GM12878 (cell line): ENCODE measurements at regions not wholly inside any gene's neighbourhood (a gene's known extent, or its start where the extent isn't known, plus 50 kb on each side); places are given as distances from the start of the nearest gene placed in this dataset.

Source experiments
- ESRRA ChIP-seq: IDR thresholded peaks from 2 replicates; pipeline ENCODE4 v1.6.1; 2012; ENCODE audit warnings: mild to moderate bottlenecking, low read length, improper control_type of control experiment
- MYB ChIP-seq: fragments of 150-350 bp; IDR thresholded peaks from 2 replicates; pipeline ENCODE4 v1.6.1; 2014; ENCODE audit warnings: mild to moderate bottlenecking, low read depth, low read length, borderline replicate concordance
- NR2C2 ChIP-seq: IDR thresholded peaks from 2 replicates; pipeline ENCODE4 v1.6.1; 2011; ENCODE audit warnings: borderline replicate concordance, low read depth; ENCODE audit not compliant: control insufficient read depth, insufficient read length
- SMC3 ChIP-seq: IDR thresholded peaks from 2 replicates; pipeline ENCODE4 v1.6.1; 2011; ENCODE audit warnings: low read length, improper control_type of control experiment, borderline replicate concordance
- TF ChIP-seq, protein P1 (sequence below): IDR thresholded peaks from 2 replicates; pipeline ENCODE4 v1.6.1; 2011; ENCODE audit warnings: low read depth, mild to moderate bottlenecking, low read length, moderate library complexity, borderline replicate concordance; ENCODE audit errors: extremely low read depth
- TF ChIP-seq, protein P2 (sequence below): IDR thresholded peaks from 2 replicates; pipeline ENCODE4 v1.6.1; 2012; ENCODE audit warnings: low read depth, low read length, improper control_type of control experiment
- TF ChIP-seq, protein P3 (sequence below): fragments of 450-650 bp; IDR thresholded peaks from 2 replicates; pipeline ENCODE4 v1.6.1; 2017; ENCODE audit warnings: borderline replicate concordance
- TF ChIP-seq, protein P4 (sequence below): fragments of 450-650 bp; IDR thresholded peaks from 2 replicates; pipeline ENCODE4 v1.6.1; 2017; ENCODE audit warnings: mild to moderate bottlenecking, moderate library complexity
- TF ChIP-seq, protein P5 (sequence below): fragments of 450-650 bp; IDR thresholded peaks from 2 replicates; pipeline ENCODE4 v1.6.1; 2016; ENCODE audit warnings: mild to moderate bottlenecking

DNA sequence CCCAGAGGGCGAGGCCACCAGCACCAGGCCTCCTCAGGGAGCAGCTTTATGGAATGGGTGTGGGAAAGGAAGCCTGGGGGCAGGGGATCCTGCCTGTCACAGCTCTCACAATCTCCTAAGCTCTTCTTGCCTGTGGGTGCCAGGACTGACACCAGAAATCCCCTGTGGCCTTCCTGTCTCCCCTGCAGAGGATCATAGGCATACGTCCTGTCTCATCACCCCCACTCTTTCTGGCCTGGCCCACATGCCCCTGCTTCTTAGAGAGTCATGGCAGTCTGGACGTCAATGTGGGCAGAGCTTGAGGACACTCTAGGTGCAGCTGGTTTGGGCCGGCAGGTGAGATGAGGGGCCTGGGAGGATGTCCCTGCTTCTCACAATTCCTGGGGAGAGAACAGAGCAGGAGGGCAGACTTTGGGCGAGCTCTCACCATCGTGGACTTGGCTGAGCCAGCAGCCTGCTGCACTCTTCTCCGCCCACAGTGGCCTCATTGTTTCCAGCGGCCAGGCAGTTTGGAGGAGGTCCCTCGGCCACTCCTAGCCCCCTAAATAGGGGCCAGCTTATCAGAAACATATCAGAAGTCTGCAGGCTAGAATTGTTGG, 67.3 kb upstream of the ZFR start (continued):
- no peak for TF ChIP-seq NR2C2
- TF ChIP-seq, protein P1, sequence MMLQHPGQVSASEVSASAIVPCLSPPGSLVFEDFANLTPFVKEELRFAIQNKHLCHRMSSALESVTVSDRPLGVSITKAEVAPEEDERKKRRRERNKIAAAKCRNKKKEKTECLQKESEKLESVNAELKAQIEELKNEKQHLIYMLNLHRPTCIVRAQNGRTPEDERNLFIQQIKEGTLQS, result no peak
- TF ChIP-seq ESRRA, result no peak
- TF ChIP-seq, protein P2, sequence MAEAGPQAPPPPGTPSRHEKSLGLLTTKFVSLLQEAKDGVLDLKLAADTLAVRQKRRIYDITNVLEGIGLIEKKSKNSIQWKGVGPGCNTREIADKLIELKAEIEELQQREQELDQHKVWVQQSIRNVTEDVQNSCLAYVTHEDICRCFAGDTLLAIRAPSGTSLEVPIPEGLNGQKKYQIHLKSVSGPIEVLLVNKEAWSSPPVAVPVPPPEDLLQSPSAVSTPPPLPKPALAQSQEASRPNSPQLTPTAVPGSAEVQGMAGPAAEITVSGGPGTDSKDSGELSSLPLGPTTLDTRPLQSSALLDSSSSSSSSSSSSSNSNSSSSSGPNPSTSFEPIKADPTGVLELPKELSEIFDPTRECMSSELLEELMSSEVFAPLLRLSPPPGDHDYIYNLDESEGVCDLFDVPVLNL, result no peak
- TF ChIP-seq, protein P3, sequence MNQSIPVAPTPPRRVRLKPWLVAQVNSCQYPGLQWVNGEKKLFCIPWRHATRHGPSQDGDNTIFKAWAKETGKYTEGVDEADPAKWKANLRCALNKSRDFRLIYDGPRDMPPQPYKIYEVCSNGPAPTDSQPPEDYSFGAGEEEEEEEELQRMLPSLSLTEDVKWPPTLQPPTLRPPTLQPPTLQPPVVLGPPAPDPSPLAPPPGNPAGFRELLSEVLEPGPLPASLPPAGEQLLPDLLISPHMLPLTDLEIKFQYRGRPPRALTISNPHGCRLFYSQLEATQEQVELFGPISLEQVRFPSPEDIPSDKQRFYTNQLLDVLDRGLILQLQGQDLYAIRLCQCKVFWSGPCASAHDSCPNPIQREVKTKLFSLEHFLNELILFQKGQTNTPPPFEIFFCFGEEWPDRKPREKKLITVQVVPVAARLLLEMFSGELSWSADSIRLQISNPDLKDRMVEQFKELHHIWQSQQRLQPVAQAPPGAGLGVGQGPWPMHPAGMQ, result no peak
- TF ChIP-seq MYB, result no peak
- TF ChIP-seq SMC3, result no peak
- TF ChIP-seq, protein P4, sequence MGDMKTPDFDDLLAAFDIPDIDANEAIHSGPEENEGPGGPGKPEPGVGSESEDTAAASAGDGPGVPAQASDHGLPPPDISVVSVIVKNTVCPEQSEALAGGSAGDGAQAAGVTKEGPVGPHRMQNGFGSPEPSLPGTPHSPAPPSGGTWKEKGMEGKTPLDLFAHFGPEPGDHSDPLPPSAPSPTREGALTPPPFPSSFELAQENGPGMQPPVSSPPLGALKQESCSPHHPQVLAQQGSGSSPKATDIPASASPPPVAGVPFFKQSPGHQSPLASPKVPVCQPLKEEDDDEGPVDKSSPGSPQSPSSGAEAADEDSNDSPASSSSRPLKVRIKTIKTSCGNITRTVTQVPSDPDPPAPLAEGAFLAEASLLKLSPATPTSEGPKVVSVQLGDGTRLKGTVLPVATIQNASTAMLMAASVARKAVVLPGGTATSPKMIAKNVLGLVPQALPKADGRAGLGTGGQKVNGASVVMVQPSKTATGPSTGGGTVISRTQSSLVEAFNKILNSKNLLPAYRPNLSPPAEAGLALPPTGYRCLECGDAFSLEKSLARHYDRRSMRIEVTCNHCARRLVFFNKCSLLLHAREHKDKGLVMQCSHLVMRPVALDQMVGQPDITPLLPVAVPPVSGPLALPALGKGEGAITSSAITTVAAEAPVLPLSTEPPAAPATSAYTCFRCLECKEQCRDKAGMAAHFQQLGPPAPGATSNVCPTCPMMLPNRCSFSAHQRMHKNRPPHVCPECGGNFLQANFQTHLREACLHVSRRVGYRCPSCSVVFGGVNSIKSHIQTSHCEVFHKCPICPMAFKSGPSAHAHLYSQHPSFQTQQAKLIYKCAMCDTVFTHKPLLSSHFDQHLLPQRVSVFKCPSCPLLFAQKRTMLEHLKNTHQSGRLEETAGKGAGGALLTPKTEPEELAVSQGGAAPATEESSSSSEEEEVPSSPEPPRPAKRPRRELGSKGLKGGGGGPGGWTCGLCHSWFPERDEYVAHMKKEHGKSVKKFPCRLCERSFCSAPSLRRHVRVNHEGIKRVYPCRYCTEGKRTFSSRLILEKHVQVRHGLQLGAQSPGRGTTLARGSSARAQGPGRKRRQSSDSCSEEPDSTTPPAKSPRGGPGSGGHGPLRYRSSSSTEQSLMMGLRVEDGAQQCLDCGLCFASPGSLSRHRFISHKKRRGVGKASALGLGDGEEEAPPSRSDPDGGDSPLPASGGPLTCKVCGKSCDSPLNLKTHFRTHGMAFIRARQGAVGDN, result no peak
- TF ChIP-seq, protein P5, sequence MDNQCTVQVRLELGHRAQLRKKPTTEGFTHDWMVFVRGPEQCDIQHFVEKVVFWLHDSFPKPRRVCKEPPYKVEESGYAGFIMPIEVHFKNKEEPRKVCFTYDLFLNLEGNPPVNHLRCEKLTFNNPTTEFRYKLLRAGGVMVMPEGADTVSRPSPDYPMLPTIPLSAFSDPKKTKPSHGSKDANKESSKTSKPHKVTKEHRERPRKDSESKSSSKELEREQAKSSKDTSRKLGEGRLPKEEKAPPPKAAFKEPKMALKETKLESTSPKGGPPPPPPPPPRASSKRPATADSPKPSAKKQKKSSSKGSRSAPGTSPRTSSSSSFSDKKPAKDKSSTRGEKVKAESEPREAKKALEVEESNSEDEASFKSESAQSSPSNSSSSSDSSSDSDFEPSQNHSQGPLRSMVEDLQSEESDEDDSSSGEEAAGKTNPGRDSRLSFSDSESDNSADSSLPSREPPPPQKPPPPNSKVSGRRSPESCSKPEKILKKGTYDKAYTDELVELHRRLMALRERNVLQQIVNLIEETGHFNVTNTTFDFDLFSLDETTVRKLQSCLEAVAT, result no peak
